ENCODE measurements at regions not wholly inside any gene's neighbourhood (a gene's known extent, or its start where the extent isn't known, plus 50 kb on each side); places are given as distances from the start of the nearest gene placed in this dataset.

GRCh38 chr3:162544246-162544645 is 1047.6 kb downstream of the OTOL1 start:
- no peaks in the 10 kb centered on the region for H4K20me1 ChIP-seq (ENCODE audit: low read length)
- H3K4me3 ChIP-seq (ENCODE audit: low read length) = no peak overlapping the region
- no peaks in the 10 kb centered on the region for H3K4me1 ChIP-seq (ENCODE audit: insufficient read depth, low read length)
- H3K9me3 ChIP-seq (ENCODE audit: low read length) = no peaks in the 10 kb centered on the region
- H3K9me2 ChIP-seq (replicated peaks; ENCODE audit: low read length) = no peaks in the 10 kb centered on the region
- H3K9ac ChIP-seq (ENCODE audit: low read length) = no peak overlapping the region
- no peak overlapping the region for H2AFZ ChIP-seq (ENCODE audit: low read length)
- POLR2A ChIA-PET (ENCODE audit: unreplicated experiment) = no interaction called here
- H3K27me3 ChIP-seq (ENCODE audit: low read length) = no peaks in the 10 kb centered on the region
- CTCF ChIA-PET = no interaction called here
- no peak overlapping the region for H3K4me2 ChIP-seq (ENCODE audit: low read length)
- no peak overlapping the region for H3K27ac ChIP-seq (ENCODE audit: low read length)
- intact Hi-C loops (cut with micrococcal nuclease) = no loop called here
- no peaks in the 10 kb centered on the region for H3K36me3 ChIP-seq (ENCODE audit: low read depth, low read length)
- DNase-seq (no peak), ATAC-seq (no peak)
- no peaks in the 10 kb centered on the region for H3K79me2 ChIP-seq (ENCODE audit: low read length)
- BruUV-seq (replicated peaks) = no TSS peak
- no peak for TF ChIP-seq EZH2phosphoT487 (IDR thresholded peaks at IDR 0.05; ENCODE audit: borderline replicate concordance, low read length)
- TF ChIP-seq EZH2 (IDR thresholded peaks at IDR 0.05; ENCODE audit: low read length, unreplicated experiment) = no peak
- TF ChIP-seq CTCF (conservative IDR thresholded peaks at IDR 0.05; ENCODE audit: low read depth, low read length) = no peak
- H3F3A ChIP-seq (ENCODE audit: low read length, unreplicated experiment) = no peaks in the 10 kb centered on the region

- intact Hi-C loops (cut with micrococcal nuclease) = no loop called here
- Histone ChIP-seq H3K36me3 (ENCODE audit: low read depth, low read length) (no peaks in the 10 kb centered on the region), H3K9me3 (ENCODE audit: low read length) (no peaks in the 10 kb centered on the region), H3K9me2 (replicated peaks; ENCODE audit: low read length) (no peaks in the 10 kb centered on the region), H3F3A (ENCODE audit: low read length, unreplicated experiment) (no peaks in the 10 kb centered on the region), H3K9ac (ENCODE audit: low read length) (no peak overlapping the region), H3K27ac (ENCODE audit: low read length) (no peak overlapping the region), H2AFZ (ENCODE audit: low read length) (no peak overlapping the region), H3K4me2 (ENCODE audit: low read length) (no peak overlapping the region), H3K27me3 (ENCODE audit: low read length) (no peaks in the 10 kb centered on the region), H3K4me3 (ENCODE audit: low read length) (no peak overlapping the region), H4K20me1 (ENCODE audit: low read length) (no peaks in the 10 kb centered on the region), H3K4me1 (ENCODE audit: insufficient read depth, low read length) (no peaks in the 10 kb centered on the region), H3K79me2 (ENCODE audit: low read length) (no peaks in the 10 kb centered on the region)
- ATAC-seq = no peak
- POLR2A ChIA-PET (ENCODE audit: unreplicated experiment) = no interaction called here
- CTCF ChIA-PET = no interaction called here
- no TSS peak for BruUV-seq (replicated peaks)
- TF ChIP-seq EZH2phosphoT487 (IDR thresholded peaks at IDR 0.05; ENCODE audit: borderline replicate concordance, low read length) = no peak
- TF ChIP-seq CTCF (conservative IDR thresholded peaks at IDR 0.05; ENCODE audit: low read depth, low read length) = no peak
- TF ChIP-seq EZH2 (IDR thresholded peaks at IDR 0.05; ENCODE audit: low read length, unreplicated experiment) = no peak
- no peak for DNase-seq
Measured at GRCh38 chr3:162546910-162547309, 1050.3 kb downstream of the OTOL1 start.

- Histone ChIP-seq H3K27me3 (ENCODE audit: low read length) (no peaks in the 10 kb centered on the region), H3K36me3 (ENCODE audit: low read depth, low read length) (no peaks in the 10 kb centered on the region), H3K4me1 (ENCODE audit: insufficient read depth, low read length) (no peaks in the 10 kb centered on the region), H3K79me2 (ENCODE audit: low read length) (no peaks in the 10 kb centered on the region), H3K4me2 (ENCODE audit: low read length) (no peak overlapping the region), H3F3A (ENCODE audit: low read length, unreplicated experiment) (no peaks in the 10 kb centered on the region), H3K9me3 (ENCODE audit: low read length) (no peaks in the 10 kb centered on the region), H3K9ac (ENCODE audit: low read length) (no peak overlapping the region), H4K20me1 (ENCODE audit: low read length) (no peaks in the 10 kb centered on the region), H3K4me3 (ENCODE audit: low read length) (no peak overlapping the region), H3K27ac (ENCODE audit: low read length) (no peak overlapping the region), H2AFZ (ENCODE audit: low read length) (no peak overlapping the region), H3K9me2 (replicated peaks; ENCODE audit: low read length) (no peaks in the 10 kb centered on the region)
- ChIA-PET POLR2A (ENCODE audit: unreplicated experiment) (no interaction called here), CTCF (no interaction called here)
- no TSS peak for BruUV-seq (replicated peaks)
- DNase-seq (no peak), ATAC-seq (no peak)
- TF ChIP-seq EZH2phosphoT487 (IDR thresholded peaks at IDR 0.05; ENCODE audit: borderline replicate concordance, low read length) = no peak
- TF ChIP-seq CTCF (conservative IDR thresholded peaks at IDR 0.05; ENCODE audit: low read depth, low read length) = no peak
- no peak for TF ChIP-seq EZH2 (IDR thresholded peaks at IDR 0.05; ENCODE audit: low read length, unreplicated experiment)
- intact Hi-C loops (cut with micrococcal nuclease) = no loop called here
Measured at GRCh38 chr3:162547321-162547720, 1050.7 kb downstream of the OTOL1 start.
